OCI-LY7 (cell line): ENCODE measurements at regions not wholly inside any gene's neighbourhood (a gene's known extent, or its start where the extent isn't known, plus 50 kb on each side); places are given as distances from the start of the nearest gene placed in this dataset.
A peak's percentile ranks its signal among the peaks of the same experiment; 100 is the strongest.

Source experiments
- BruUV-seq: library from RNA; stranded (reverse); fragments of 400-500 nt; replicated peaks from 2 replicates; lab custom pipeline; 2021; lab: Mats Ljungman, UMichigan
- CTCF ChIA-PET: fragments of 300-600 bp; sonication (Branson Sonifier 250); formaldehyde crosslinking; loops from one replicate; lab custom pipeline; 2022; ENCODE audit warnings: antibody characterized with exemption; ENCODE audit not compliant: unreplicated experiment; lab: Charles Lee
- POLR2A ChIA-PET: fragments of 300-600 bp; sonication (Branson Sonifier 250); formaldehyde crosslinking; loops from one replicate; lab custom pipeline; 2022; ENCODE audit warnings: antibody characterized with exemption; lab: Charles Lee
- DNase-seq: peaks from one replicate; pipeline ENCODE4 v3.0.0-alpha.2; 2015; ENCODE audit warnings: low spot score
- H2AFZ ChIP-seq: fragments of 200-600 bp; sonication (generic), shearing (Covaris generic); 2 replicates; pipeline ENCODE4 v1.6.1; 2014; ENCODE audit warnings: mild to moderate bottlenecking, antibody characterized with exemption, low read length, moderate library complexity
- H3K27ac ChIP-seq: fragments of 200-600 bp; sonication (generic); 2 replicates; pipeline ENCODE4 v1.5.1; 2014; ENCODE audit warnings: mixed run types, low read depth, mild to moderate bottlenecking, moderate library complexity, low read length, inconsistent platforms; ENCODE audit not compliant: poor library complexity, severe bottlenecking
- H3K36me3 ChIP-seq: fragments of 200-600 bp; sonication (generic); 2 replicates; pipeline ENCODE4 v1.6.1; 2014; ENCODE audit warnings: mild to moderate bottlenecking, antibody characterized with exemption, low read length, moderate library complexity, mixed read lengths; ENCODE audit not compliant: insufficient read depth
- H3K4me1 ChIP-seq: fragments of 200-600 bp; sonication (generic); 2 replicates; pipeline ENCODE4 v1.5.1; 2014; ENCODE audit warnings: mild to moderate bottlenecking, low read length; ENCODE audit not compliant: insufficient read depth, poor library complexity, severe bottlenecking
- H3K4me2 ChIP-seq: fragments of 200-600 bp; sonication (generic); 2 replicates; pipeline ENCODE4 v1.6.1; 2014; ENCODE audit warnings: mild to moderate bottlenecking, low read length
- H3K4me3 ChIP-seq: fragments of 200-600 bp; sonication (generic); 2 replicates; pipeline ENCODE4 v1.5.1; 2014; ENCODE audit warnings: mild to moderate bottlenecking, low read depth, low read length; ENCODE audit not compliant: poor library complexity, severe bottlenecking
- H3K79me2 ChIP-seq: fragments of 200-600 bp; sonication (generic); 2 replicates; pipeline ENCODE4 v1.6.1; 2016; ENCODE audit warnings: low read depth, mild to moderate bottlenecking, low read length, moderate library complexity, mixed read lengths; ENCODE audit not compliant: insufficient read depth
- H3K9me2 ChIP-seq: fragments of 200-600 bp; sonication (generic); 2 replicates; pipeline ENCODE4 v1.6.1; 2016; ENCODE audit warnings: mild to moderate bottlenecking, low read length, mixed read lengths; ENCODE audit not compliant: insufficient read depth
- H3K9me3 ChIP-seq: fragments of 200-600 bp; sonication (generic); 2 replicates; pipeline ENCODE4 v1.6.1; 2014; ENCODE audit warnings: mild to moderate bottlenecking, mixed run types, low read length, mixed read lengths
- H4K20me1 ChIP-seq: fragments of 200-600 bp; sonication (generic); 2 replicates; pipeline ENCODE4 v1.6.1; 2014; ENCODE audit warnings: mild to moderate bottlenecking, antibody characterized with exemption, low read length, moderate library complexity, mixed read lengths; ENCODE audit not compliant: insufficient read depth
- CTCF ChIP-seq: fragments of 200-600 bp; sonication (generic); conservative IDR thresholded peaks from 2 replicates; pipeline ENCODE4 v1.5.1; 2014; ENCODE audit warnings: mild to moderate bottlenecking, antibody characterized with exemption, low read length, moderate library complexity, mixed read lengths
- EZH2phosphoT487 ChIP-seq: fragments of 200-600 bp; sonication (generic); IDR thresholded peaks from 2 replicates; pipeline ENCODE4 v1.6.1; 2018; ENCODE audit warnings: low read depth, borderline replicate concordance, mild to moderate bottlenecking, mixed run types, antibody characterized with exemption, low read length, moderate library complexity, mixed read lengths
- intact Hi-C: fragments of 100-400 bp; cut with micrococcal nuclease; formaldehyde crosslinking; loops from one replicate; pipeline ENCODE4 v1.10.0; 2022; ENCODE audit not compliant: unreplicated experiment

- DNase-seq = no peak
- Histone ChIP-seq H3K36me3 (peaks cover 3% of the 10 kb centered on the region; the same call in 1 of the 2 replicates), H3K4me1 (peaks cover 9% of the 10 kb centered on the region), H2AFZ (peak overlapping the region; percentile 70), H3K4me3 (no peak overlapping the region), H4K20me1 (no peaks in the 10 kb centered on the region), H3K27ac (no peak overlapping the region), H3K9me2 (no peaks in the 10 kb centered on the region), H3K79me2 (no peaks in the 10 kb centered on the region), H3K4me2 (peak overlapping the region; percentile 7; the same call in 1 of the 2 replicates), H3K9me3 (peaks cover 16% of the 10 kb centered on the region; the same call in 1 of the 2 replicates)
- BruUV-seq = no TSS peak
- TF ChIP-seq EZH2phosphoT487 (no peak), CTCF (no peak)
- ChIA-PET POLR2A (interaction anchor here (0.6 to 0.7 kb wide), 3 partner anchors 84 to 982 kb away, joined by 3 to 8 read pairs (median 3); no protein-coding TSS in a partner anchor), CTCF (no interaction called here)
- intact Hi-C loops = no loop called here
These were observed 96.3 kb upstream of the NAV3 start for GRCh38 chr12:77734214-77734883.

GRCh38 chr12:77728018-77728417 is 102.7 kb upstream of the NAV3 start:
- intact Hi-C loops = no loop called here
- no peaks in the 10 kb centered on the region for H4K20me1 ChIP-seq
- H3K9me3 ChIP-seq = no peaks in the 10 kb centered on the region
- H3K79me2 ChIP-seq = no peaks in the 10 kb centered on the region
- no peak overlapping the region for H3K4me3 ChIP-seq
- no peak overlapping the region for H3K4me2 ChIP-seq
- H3K36me3 ChIP-seq = no peaks in the 10 kb centered on the region; the same call in 1 of the 2 replicates
- H3K27ac ChIP-seq = no peak overlapping the region
- no peaks in the 10 kb centered on the region for H3K9me2 ChIP-seq
- no peak for DNase-seq
- TF ChIP-seq EZH2phosphoT487 = no peak
- TF ChIP-seq CTCF = no peak
- H2AFZ ChIP-seq = no peak overlapping the region
- peaks cover 4% of the 10 kb centered on the region for H3K4me1 ChIP-seq
- CTCF ChIA-PET = no interaction called here
- no TSS peak for BruUV-seq
- POLR2A ChIA-PET = interaction anchor here (0.6 kb wide), 1 partner anchor 18 kb away, joined by 3 read pairs; no protein-coding TSS in a partner anchor

GRCh38 chr12:77727442-77728001 is 103.2 kb upstream of the NAV3 start:
- Histone ChIP-seq H3K4me1 (peaks cover 4% of the 10 kb centered on the region), H3K4me2 (no peak overlapping the region), H3K9me2 (no peaks in the 10 kb centered on the region), H3K27ac (no peak overlapping the region), H3K4me3 (no peak overlapping the region), H3K36me3 (no peaks in the 10 kb centered on the region; the same call in 1 of the 2 replicates), H3K9me3 (no peaks in the 10 kb centered on the region), H3K79me2 (no peaks in the 10 kb centered on the region), H4K20me1 (no peaks in the 10 kb centered on the region), H2AFZ (no peak overlapping the region; the same call in 1 of the 2 replicates)
- CTCF ChIA-PET = no interaction called here
- POLR2A ChIA-PET = interaction anchor here (0.5 to 0.6 kb wide), 2 partner anchors 19 to 658 kb away, joined by 3 read pairs; no protein-coding TSS in a partner anchor
- no peak for TF ChIP-seq EZH2phosphoT487
- no peak for TF ChIP-seq CTCF
- intact Hi-C loops = no loop called here
- BruUV-seq = no TSS peak
- DNase-seq = no peak
